GM12891 (cell line): ENCODE measurements at regions not wholly inside any gene's neighbourhood (a gene's known extent, or its start where the extent isn't known, plus 50 kb on each side); places are given as distances from the start of the nearest gene placed in this dataset.

ENCODE experiments used
- DNase-seq: peaks from one replicate; pipeline ENCODE4 v3.0.0; 2011; ENCODE audit warnings: low spot score; ENCODE audit not compliant: insufficient read length
- FAIRE-seq: peaks from 2 replicates; lab custom pipeline; 2011; peaks lifted over from hg19 to GRCh38; lab: Jason Lieb, UNC
- PAX5 ChIP-seq: IDR thresholded peaks from 2 replicates; pipeline ENCODE4 v1.6.1; 2011; ENCODE audit warnings: low read length, moderate library complexity, mild to moderate bottlenecking; ENCODE audit not compliant: insufficient read depth, severe bottlenecking
- POLR2A ChIP-seq: IDR thresholded peaks from 2 replicates; pipeline ENCODE4 v1.6.1; 2011; ENCODE audit warnings: low read depth, low read length, control low read depth
- POLR2AphosphoS5 ChIP-seq: IDR thresholded peaks from 2 replicates; pipeline ENCODE4 v1.6.1; 2011; ENCODE audit warnings: low read depth, low read length, control low read depth
- POU2F2 ChIP-seq: IDR thresholded peaks from 2 replicates; pipeline ENCODE4 v1.6.1; 2011; ENCODE audit warnings: low read depth, mild to moderate bottlenecking, control low read depth, low read length, moderate library complexity
- SPI1 ChIP-seq: IDR thresholded peaks from 2 replicates; pipeline ENCODE4 v1.6.1; 2011; ENCODE audit warnings: low read depth, low read length, control low read depth
- TAF1 ChIP-seq: IDR thresholded peaks from 2 replicates; pipeline ENCODE4 v1.6.1; 2011; ENCODE audit warnings: low read depth, low read length, control low read depth

DNA sequence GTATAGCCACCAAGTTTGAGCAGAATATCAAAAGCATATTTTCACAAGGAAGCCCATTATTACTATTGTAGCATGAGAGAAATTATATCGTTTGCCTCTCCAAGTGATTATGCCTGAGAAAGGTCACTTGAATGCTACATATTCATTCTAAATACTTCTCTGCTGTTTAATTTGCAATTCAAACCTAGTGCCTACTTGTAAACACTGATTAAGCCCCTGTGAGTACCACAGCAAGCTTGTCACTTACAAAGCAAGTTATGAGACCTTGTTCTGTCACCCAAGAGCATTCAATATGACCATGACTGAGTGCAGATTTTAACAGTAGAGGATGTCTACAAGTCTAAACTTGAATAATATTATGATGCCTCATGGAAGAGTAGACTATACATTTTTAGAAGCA, 124.7 kb upstream of the SSTR1 start:
- DNase-seq (no peak), FAIRE-seq (no peak)
- TF ChIP-seq SPI1 (no peak), TAF1 (no peak), PAX5 (no peak)

DNA sequence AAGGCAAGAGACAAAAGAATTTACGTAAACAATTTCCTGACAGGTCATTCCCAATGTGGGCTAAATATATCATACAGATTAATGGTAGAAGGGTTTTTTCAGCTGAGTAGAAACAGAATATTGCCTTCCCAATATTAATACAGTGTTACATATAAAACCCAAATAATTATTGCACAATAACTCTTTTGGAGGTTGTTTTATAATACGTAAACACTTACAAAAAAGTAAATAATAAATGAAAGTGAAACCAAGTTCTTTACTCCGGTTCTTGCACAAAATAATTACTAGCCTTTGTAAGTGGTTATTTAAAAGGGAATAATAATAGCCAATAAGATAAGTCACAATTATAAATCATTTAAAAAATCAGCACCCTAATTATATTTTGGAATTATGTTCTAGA, 118.6 kb upstream of the SSTR1 start:
- FAIRE-seq (no peak), DNase-seq (no peak)
- TF ChIP-seq SPI1 (no peak), TAF1 (no peak)

- TF ChIP-seq PAX5 (no peak), TAF1 (no peak), POLR2AphosphoS5 (no peak), POU2F2 (no peak), SPI1 (no peak), POLR2A (no peak)
- DNase-seq, result no peak
- FAIRE-seq, result no peak
Observed at GRCh38 chr14:38090506-38090905, 117.2 kb upstream of the SSTR1 start.

- FAIRE-seq (no peak), DNase-seq (no peak)
- TF ChIP-seq PAX5 (no peak), SPI1 (no peak), POU2F2 (no peak), TAF1 (no peak), POLR2A (no peak), POLR2AphosphoS5 (no peak)
Observed at GRCh38 chr14:38098074-38098836, 109.4 kb upstream of the SSTR1 start.

DNA sequence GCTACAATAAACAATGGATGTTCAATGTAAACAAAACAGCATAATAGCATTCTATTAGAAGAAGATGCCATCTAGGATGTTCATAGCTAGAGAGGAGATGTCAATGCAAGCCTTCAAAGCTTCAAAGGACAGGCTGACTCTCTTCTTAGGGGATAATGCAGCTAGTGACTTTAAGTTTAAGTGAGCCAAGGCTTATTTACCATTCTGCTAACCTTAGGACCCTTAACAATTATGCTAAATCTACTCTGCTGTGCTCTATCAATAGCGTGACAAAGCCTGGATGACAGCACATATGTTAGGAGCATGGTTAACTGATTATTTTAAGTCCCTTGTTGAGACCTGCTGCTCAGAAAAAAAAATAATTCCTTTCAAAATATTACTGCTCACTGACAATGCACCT, 106.0 kb upstream of the SSTR1 start:
- no peak for TF ChIP-seq PAX5
- no peak for TF ChIP-seq POLR2A
- no peak for TF ChIP-seq SPI1
- TF ChIP-seq TAF1, result no peak
- no peak for TF ChIP-seq POLR2AphosphoS5
- no peak for TF ChIP-seq POU2F2
- FAIRE-seq (no peak), DNase-seq (no peak)

DNA sequence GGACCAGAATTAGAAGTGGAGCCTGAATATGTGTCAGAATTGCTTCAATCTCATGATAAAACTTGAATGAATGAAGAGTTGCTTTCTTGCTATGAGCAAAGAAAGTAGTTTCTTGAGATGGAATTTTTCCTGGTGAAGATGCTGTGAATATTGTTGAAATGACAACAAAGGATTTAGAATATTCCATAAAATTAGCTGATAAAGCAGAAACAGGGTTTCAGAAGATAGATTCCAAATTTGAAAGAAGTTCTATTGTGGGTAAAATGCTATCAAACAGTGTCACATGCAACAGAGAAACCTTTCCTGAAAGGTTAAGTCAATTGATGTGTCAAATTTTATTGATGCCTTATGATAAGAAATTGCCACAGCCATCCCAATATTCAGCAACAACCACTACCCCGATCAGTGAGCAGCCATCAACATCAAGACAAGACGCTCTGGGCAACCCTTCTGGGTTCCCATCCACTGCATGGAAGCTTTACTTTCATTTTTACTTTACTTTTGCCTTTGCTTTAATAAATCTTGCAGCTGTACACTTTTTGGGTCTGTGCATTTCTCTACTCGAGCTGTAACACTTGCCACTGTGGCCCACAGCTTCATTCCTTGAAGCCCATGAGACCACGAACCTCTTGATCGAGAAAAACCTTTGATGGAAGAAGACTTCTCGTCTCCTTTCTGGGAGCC, 104.0 kb upstream of the SSTR1 start:
- FAIRE-seq, result no peak
- TF ChIP-seq TAF1, result no peak
- TF ChIP-seq POU2F2, result no peak
- TF ChIP-seq SPI1, result no peak
- TF ChIP-seq POLR2AphosphoS5, result no peak
- no peak for TF ChIP-seq PAX5
- TF ChIP-seq POLR2A, result no peak
- no peak for DNase-seq

- FAIRE-seq, result no peak
- TF ChIP-seq POLR2A (no peak), SPI1 (no peak), POU2F2 (no peak), PAX5 (no peak), TAF1 (no peak)
- DNase-seq, result no peak
Observed at GRCh38 chr14:38105106-38105702, 102.5 kb upstream of the SSTR1 start.

- DNase-seq (no peak), FAIRE-seq (no peak)
- TF ChIP-seq POU2F2 (no peak), SPI1 (no peak), TAF1 (no peak), POLR2AphosphoS5 (no peak), POLR2A (no peak), PAX5 (no peak)
Observed at GRCh38 chr14:38107216-38107631, 100.5 kb upstream of the SSTR1 start.

GRCh38 chr14:38108681-38109080, 99.0 kb upstream of the SSTR1 start:
- TF ChIP-seq TAF1 (no peak), POLR2A (no peak), POU2F2 (no peak), POLR2AphosphoS5 (no peak), SPI1 (no peak), PAX5 (no peak)
- FAIRE-seq, result no peak
- no peak for DNase-seq

DNA sequence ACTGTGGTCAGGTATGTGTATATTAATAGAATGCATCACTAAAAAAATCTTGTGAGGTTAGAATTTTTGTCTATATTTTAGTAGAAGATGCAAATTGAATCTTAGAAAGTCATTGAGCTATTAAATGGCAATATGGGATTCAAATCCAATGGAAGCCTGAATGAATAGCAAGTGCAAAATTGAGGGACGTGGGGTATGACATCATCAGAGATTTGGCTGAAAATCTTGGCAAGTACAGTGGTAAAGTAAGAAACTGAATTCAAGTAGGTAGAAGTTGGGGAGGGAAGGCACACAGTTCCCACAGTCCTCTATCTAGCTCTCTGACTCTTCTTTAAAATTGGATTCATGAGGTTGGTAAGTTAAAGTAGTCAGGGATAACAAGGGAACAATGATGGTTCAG, 97.4 kb upstream of the SSTR1 start:
- TF ChIP-seq POLR2A, result no peak
- no peak for TF ChIP-seq POLR2AphosphoS5
- TF ChIP-seq SPI1, result no peak
- TF ChIP-seq POU2F2, result no peak
- no peak for TF ChIP-seq PAX5
- TF ChIP-seq TAF1, result no peak
- FAIRE-seq, result no peak
- DNase-seq, result no peak

GRCh38 chr14:38111046-38111445, 96.7 kb upstream of the SSTR1 start:
- no peak for TF ChIP-seq TAF1
- TF ChIP-seq POLR2AphosphoS5, result no peak
- TF ChIP-seq PAX5, result no peak
- no peak for TF ChIP-seq POLR2A
- no peak for TF ChIP-seq POU2F2
- no peak for TF ChIP-seq SPI1
- FAIRE-seq (no peak), DNase-seq (no peak)
